Urothelium cell line (cell line): ENCODE measurements at regions not wholly inside any gene's neighbourhood (a gene's known extent, or its start where the extent isn't known, plus 50 kb on each side); places are given as distances from the start of the nearest gene placed in this dataset.
A peak's percentile ranks its signal among the peaks of the same experiment; 100 is the strongest.

Experiments used
- DNase-seq: peaks from one replicate; pipeline ENCODE4 v3.0.0; 2011; ENCODE audit warnings: low spot score, mixed read lengths
- FAIRE-seq: peaks from 2 replicates; lab custom pipeline; 2011; peaks lifted over from hg19 to GRCh38; lab: Jason Lieb, UNC

- no peak for FAIRE-seq
- DNase-seq, result no peak
These were observed 351.9 kb downstream of the EFNB2 start for GRCh38 chr13:106183410-106184065.

DNA sequence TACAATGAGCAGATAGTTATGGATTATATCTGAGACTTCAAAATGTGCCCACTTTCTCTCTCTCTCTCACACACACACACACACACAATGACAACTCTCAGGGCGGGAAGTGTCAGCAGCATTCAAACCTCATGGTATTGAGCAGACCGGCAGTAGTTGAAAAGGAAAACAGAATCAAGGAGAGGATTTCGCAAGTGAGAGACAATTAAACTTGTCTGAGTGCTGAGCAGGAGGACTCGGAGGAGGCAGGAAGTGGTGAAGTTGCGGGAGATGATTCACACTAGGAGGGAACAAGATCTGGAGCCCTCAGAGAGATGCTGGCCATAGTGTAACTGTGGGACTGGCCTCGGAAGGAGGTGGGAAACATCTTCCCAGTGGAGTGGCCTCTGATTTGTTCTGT, 353.1 kb downstream of the EFNB2 start:
- FAIRE-seq (no peak), DNase-seq (peak; percentile 72)

DNA sequence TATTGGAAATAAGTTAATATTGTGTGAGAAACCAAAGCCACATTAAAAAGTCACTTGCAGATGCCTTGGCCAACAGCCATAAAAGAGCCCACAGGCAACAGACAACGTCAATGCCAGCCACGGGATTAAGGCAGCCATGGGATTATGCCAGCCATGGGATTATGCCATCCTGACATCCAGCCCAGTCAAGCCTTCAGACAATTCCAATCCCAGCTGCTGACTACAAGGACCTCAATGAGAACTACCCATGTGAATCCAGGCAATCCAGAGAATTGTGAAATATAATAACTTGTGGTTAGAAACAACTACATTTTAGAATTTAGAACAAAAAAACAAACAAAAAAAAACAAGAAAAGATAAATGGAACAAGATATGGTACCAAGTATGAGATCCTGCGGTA, 356.6 kb downstream of the EFNB2 start:
- DNase-seq (no peak), FAIRE-seq (no peak)

- FAIRE-seq (no peak), DNase-seq (no peak)
These were observed 358.3 kb downstream of the EFNB2 start for GRCh38 chr13:106177146-106177545.

DNA sequence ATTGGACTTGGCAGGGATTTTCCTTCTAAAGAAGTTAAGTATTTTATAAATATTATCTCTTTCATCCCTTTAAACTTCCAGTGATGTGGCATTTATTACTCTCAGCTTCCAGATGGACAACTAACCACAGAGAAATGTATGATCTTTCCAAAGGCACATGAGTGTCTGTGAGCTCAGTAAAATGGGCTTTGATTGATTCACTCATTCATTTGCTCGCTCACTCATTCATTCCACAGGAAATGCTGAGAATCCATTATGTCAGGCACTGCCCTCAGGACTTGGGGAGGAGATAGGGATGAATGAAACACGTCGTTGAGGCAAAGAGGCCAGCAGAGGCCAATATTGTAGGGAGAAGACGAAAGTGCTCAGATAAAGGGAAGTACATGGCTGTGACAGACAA, 359.3 kb downstream of the EFNB2 start:
- DNase-seq (no peak), FAIRE-seq (no peak)

DNA sequence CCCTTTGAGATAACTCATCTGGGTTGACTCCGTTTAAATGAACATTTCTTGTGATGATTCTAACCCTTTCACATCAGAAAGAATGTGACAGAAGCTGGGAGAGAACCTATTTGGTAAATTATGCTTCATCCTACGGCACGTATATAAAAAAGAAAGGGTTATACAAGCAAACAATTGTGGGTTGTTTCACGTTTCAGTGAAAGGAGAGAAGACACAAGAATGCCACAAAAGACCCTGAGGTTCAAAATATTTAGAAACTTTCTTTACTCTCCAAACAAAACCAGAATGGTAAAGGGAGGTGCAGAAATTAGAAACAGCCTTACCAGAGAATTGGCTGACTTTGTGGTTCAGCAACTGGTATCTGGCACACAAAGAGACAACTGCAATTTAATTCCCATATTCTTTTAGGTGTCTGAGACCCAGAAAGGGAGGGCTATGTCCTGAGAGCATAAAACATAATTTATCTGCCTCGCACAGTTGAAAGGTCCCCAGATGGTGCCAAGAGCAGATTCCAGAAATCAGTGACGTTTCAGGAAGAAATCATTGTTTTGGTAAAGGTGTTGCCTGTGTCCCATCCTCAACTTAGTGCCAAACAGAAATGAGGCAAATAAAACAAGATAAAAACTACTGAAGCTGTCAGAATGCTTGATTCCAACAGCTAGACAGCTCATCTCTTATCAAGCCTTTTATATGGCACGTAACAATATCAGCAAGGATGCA, 361.4 kb downstream of the EFNB2 start:
- no peak for DNase-seq
- FAIRE-seq, result no peak

- FAIRE-seq (no peak), DNase-seq (peak; percentile 10)
These were observed 362.1 kb downstream of the EFNB2 start for GRCh38 chr13:106173346-106173745.

GRCh38 chr13:106172176-106172905, 363.1 kb downstream of the EFNB2 start:
- DNase-seq (no peak), FAIRE-seq (no peak)

DNA sequence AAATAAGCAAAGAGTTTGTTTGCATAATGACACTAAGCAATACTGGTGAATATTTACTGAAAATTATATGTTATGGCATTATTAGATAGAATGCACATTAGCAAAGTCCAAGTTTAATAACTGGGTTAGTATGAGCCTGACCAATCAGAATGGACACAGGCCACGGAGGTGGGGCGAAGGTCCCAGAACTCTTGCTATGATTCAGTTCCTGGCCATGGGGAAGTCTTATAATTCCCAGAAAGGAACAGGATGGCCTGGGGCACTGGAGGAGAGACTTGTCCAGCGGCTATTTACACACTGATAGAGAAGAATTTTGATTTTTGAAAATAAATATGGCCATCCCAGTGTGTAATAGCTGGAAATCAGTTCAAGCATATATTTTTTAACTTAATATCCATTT, 372.0 kb downstream of the EFNB2 start:
- no peak for DNase-seq
- FAIRE-seq, result no peak

GRCh38 chr13:106161146-106161545, 374.3 kb downstream of the EFNB2 start:
- no peak for DNase-seq
- no peak for FAIRE-seq

DNA sequence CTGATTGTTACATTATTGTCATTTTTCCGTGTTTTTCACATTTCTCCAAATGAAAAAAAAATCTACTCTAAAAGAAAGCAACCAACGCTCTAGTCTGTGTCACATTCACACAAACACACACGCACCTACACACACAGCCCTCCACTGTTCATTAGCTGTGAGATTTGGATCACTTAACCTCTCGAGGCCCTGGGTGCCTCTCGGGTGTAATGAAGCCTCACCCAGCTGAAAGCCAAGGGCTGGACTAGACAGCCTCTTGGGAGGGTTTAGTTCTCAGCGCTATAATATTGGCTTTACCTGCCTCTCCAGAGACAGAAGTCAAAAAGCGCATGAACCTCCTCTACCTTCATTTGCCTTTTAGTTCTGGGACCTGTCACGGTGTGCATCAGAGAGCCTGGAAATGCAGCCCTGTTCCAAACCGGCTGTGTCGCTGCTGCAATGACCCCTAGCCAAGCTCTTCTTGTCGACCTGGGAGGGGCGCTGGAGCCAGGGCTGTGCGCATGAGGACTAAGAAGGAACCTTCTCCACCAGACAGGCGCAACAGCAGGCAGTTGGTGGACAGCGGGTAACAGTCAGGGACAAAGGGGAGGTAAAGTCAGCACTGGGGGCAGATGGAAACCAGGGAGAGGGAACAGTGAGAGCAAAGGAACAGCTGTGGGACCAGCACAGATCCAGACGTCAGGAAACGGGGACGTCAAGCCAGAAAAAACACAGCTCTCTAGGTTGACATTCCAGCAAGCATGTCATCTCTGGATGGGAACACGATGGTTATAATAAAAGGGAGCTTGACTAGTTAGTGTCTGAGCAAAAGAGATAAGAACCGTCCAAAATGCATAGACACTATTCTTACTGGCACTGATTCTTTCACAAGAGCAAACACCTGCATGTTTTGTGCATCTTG, 375.9 kb downstream of the EFNB2 start:
- DNase-seq (no peak), FAIRE-seq (no peak)

DNA sequence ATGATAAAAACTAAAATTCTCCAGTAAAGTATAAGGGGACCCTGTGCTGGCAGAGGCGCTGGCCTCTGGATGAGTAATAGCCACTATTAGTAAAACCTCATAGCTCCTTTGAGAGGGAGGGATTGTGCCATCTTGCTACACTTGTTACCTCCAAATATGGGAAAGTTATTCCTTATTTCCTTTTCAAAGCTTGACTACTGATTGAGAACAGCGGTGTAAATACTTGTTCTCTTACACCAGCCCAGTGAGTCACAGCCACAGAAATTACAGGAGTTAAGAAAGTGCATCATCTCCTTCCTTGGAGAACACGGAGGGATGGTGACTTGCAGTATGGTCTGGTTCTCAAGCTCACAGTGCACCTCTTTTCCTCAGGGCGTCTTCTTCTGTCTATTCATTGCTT, 379.0 kb downstream of the EFNB2 start:
- FAIRE-seq (no peak), DNase-seq (peak; percentile 42)

DNA sequence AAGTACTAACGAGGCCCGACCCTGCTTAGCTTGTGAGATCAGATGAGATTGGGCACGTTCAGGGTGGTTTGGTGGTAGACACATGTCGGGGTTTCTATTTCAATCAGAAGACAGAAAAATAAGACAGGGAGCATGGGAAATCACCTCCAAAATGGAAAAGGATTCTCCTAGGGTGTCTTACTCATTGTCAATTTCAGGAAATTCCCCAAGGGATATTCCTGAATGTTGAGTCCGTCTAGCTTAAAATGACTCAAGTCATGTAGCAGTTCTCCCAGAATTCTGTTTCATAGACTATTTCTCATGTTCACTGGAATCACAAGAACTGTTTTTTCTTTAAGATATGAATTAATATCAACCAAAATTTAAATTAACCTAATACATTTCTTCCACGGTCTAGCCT, 380.1 kb downstream of the EFNB2 start:
- DNase-seq, result no peak
- FAIRE-seq, result no peak

DNA sequence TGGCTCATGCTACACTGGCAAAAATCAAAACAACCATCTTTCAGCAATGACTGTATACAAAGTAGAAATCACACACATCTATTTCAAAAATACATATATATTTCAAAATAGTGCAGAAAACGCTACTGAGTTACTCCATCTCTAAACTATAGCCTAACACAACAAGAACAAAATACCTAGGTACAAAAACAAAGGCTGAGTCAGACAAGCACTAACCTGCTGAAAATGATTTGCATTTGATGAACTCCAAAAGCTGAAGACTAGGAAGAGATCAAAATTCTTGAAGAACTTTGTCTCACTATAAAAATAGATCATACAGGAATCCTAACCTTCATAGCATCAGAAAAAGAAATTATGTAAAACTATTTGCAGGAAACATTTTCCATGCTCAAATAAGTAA, 381.6 kb downstream of the EFNB2 start:
- no peak for FAIRE-seq

DNA sequence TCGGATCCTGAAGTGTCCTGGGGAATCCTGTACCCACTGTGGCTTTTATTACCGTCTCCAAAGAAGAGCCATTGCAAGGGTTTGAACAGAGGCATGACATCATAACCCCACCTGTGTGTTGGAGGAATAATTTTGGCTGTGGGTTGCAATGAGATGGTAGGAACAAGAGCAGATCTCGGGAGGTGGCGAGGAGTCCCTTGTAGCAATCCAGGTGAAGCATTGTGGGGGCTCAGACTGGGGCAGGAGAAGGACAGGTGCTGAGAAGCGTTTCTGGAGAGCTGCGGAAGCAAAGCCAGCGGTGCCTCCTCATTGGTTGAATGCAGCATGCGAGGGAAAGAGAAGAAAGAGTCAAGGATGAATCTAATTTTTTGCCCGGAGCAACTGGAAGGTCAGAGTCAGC, 382.4 kb downstream of the EFNB2 start:
- no peak for DNase-seq
- FAIRE-seq, result no peak

More for the DNA sequence above, 381.6 kb downstream of the EFNB2 start:
- DNase-seq, result no peak

- no peak for FAIRE-seq
- DNase-seq, result no peak
These were observed 383.4 kb downstream of the EFNB2 start for GRCh38 chr13:106152047-106152446.

DNA sequence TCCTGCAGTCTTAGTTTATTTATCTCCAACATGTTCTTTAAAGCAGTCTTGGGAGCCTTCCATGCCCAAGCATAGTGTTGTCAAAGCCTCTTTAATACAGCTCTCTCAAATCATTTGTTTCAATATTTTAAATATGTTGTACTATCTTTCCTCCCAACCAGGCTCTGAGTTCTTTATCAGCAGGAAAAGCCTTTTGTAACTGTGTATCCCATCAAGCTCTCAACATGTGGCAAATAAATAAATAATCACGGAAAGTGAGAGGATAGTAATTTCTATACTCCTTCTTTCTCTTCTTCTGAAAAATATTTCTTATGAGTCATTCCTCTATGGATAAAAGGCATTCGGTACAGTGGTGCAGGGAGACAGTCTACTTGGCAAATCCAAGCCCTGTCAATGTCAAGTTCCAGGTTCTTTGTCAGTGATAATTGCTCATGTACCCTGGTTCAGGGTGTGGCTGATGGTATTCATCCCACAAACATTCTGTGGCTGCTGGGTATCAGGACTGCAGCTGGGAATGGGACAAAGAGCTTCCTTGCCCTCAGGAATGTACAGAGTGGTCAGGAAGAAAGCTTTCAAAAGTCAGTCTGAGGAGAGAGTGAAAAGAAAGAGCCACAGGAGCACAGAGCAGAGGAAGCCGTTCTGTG, 384.3 kb downstream of the EFNB2 start:
- peak; percentile 79 for DNase-seq
- FAIRE-seq, result no peak

- no peak for DNase-seq
- no peak for FAIRE-seq
These were observed 389.2 kb downstream of the EFNB2 start for GRCh38 chr13:106145997-106146864.

- DNase-seq, result no peak
- no peak for FAIRE-seq
These were observed 390.4 kb downstream of the EFNB2 start for GRCh38 chr13:106145070-106145469.
